ENCODE measurements at regions not wholly inside any gene's neighbourhood (a gene's known extent, or its start where the extent isn't known, plus 50 kb on each side); places are given as distances from the start of the nearest gene placed in this dataset.

GRCh38 chr11:113615098-113615497 lies 91.0 kb downstream of the TMPRSS5 start:
- DNase-seq (ENCODE audit: low read depth in 1 of 2, low spot score in 1 of 2) = no peak
- Histone ChIP-seq H3K4me3 (replicated peaks; ENCODE audit: insufficient read depth, low read length) (no peak overlapping the region), H3K27me3 (ENCODE audit: insufficient read depth, poor library complexity, severe bottlenecking) (no peaks in the 10 kb centered on the region), H3K27ac (replicated peaks) (no peak overlapping the region)
- TF ChIP-seq SPI1 (IDR thresholded peaks at IDR 0.05; ENCODE audit: borderline replicate concordance, low read depth) = no peak
- TF ChIP-seq, protein P1, sequence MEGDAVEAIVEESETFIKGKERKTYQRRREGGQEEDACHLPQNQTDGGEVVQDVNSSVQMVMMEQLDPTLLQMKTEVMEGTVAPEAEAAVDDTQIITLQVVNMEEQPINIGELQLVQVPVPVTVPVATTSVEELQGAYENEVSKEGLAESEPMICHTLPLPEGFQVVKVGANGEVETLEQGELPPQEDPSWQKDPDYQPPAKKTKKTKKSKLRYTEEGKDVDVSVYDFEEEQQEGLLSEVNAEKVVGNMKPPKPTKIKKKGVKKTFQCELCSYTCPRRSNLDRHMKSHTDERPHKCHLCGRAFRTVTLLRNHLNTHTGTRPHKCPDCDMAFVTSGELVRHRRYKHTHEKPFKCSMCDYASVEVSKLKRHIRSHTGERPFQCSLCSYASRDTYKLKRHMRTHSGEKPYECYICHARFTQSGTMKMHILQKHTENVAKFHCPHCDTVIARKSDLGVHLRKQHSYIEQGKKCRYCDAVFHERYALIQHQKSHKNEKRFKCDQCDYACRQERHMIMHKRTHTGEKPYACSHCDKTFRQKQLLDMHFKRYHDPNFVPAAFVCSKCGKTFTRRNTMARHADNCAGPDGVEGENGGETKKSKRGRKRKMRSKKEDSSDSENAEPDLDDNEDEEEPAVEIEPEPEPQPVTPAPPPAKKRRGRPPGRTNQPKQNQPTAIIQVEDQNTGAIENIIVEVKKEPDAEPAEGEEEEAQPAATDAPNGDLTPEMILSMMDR (IDR thresholded peaks at IDR 0.05; ENCODE audit: insufficient read depth, low read length) = no peak
- no peak for TF ChIP-seq POLR2AphosphoS5 (IDR thresholded peaks at IDR 0.05; ENCODE audit: low read depth)
- TF ChIP-seq, protein P2, sequence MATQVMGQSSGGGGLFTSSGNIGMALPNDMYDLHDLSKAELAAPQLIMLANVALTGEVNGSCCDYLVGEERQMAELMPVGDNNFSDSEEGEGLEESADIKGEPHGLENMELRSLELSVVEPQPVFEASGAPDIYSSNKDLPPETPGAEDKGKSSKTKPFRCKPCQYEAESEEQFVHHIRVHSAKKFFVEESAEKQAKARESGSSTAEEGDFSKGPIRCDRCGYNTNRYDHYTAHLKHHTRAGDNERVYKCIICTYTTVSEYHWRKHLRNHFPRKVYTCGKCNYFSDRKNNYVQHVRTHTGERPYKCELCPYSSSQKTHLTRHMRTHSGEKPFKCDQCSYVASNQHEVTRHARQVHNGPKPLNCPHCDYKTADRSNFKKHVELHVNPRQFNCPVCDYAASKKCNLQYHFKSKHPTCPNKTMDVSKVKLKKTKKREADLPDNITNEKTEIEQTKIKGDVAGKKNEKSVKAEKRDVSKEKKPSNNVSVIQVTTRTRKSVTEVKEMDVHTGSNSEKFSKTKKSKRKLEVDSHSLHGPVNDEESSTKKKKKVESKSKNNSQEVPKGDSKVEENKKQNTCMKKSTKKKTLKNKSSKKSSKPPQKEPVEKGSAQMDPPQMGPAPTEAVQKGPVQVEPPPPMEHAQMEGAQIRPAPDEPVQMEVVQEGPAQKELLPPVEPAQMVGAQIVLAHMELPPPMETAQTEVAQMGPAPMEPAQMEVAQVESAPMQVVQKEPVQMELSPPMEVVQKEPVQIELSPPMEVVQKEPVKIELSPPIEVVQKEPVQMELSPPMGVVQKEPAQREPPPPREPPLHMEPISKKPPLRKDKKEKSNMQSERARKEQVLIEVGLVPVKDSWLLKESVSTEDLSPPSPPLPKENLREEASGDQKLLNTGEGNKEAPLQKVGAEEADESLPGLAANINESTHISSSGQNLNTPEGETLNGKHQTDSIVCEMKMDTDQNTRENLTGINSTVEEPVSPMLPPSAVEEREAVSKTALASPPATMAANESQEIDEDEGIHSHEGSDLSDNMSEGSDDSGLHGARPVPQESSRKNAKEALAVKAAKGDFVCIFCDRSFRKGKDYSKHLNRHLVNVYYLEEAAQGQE (IDR thresholded peaks at IDR 0.05; ENCODE audit: insufficient replicate concordance, low read depth) = no peak
- no peak for TF ChIP-seq GABPA (IDR thresholded peaks at IDR 0.05; ENCODE audit: low read depth)

GRCh38 chr11:113614097-113614496 lies 92.0 kb downstream of the TMPRSS5 start:
- peak; percentile 74 for TF ChIP-seq SPI1 (IDR thresholded peaks at IDR 0.05; ENCODE audit: borderline replicate concordance, low read depth)
- TF ChIP-seq, protein P1 (IDR thresholded peaks at IDR 0.05; ENCODE audit: insufficient read depth, low read length) = no peak
- Histone ChIP-seq H3K4me3 (replicated peaks; ENCODE audit: insufficient read depth, low read length) (no peak overlapping the region), H3K27ac (replicated peaks) (peak overlapping the region; percentile 49), H3K27me3 (ENCODE audit: insufficient read depth, poor library complexity, severe bottlenecking) (no peaks in the 10 kb centered on the region)
- no peak for DNase-seq (ENCODE audit: low read depth in 1 of 2, low spot score in 1 of 2)

DNA sequence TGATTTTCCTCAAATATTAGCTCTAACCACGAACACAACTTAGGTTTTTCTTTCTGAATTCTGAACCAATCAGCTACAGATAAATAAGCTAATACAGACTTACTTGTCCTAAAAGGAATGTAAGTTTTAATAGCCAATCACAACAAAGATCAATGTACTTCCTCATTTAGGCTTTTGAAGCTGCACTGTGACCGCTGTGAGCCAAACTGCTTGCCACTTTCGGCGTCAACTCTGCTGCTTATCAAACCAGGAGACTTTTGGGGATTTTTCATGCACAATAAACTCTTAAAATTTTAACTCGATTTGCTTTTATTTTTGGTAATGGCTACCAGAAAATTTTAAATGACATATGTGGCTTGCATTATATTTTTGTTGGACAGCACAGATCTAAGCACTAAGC lies 92.5 kb downstream of the TMPRSS5 start:
- Histone ChIP-seq H3K27me3 (ENCODE audit: insufficient read depth, poor library complexity, severe bottlenecking) (no peaks in the 10 kb centered on the region), H3K27ac (replicated peaks) (peak overlapping the region; percentile 49), H3K4me3 (replicated peaks; ENCODE audit: insufficient read depth, low read length) (no peak overlapping the region)
- DNase-seq (ENCODE audit: low read depth in 1 of 2, low spot score in 1 of 2) = peak in 1 of 2 experiments; percentile 36
- TF ChIP-seq, protein P2 (IDR thresholded peaks at IDR 0.05; ENCODE audit: insufficient replicate concordance, low read depth) = no peak
- peak; percentile 52; the same call in 1 of the 2 replicates for TF ChIP-seq SPI1 (IDR thresholded peaks at IDR 0.05; ENCODE audit: borderline replicate concordance, low read depth)
- TF ChIP-seq, protein P1 (IDR thresholded peaks at IDR 0.05; ENCODE audit: insufficient read depth, low read length) = no peak
- no peak for TF ChIP-seq GABPA (IDR thresholded peaks at IDR 0.05; ENCODE audit: low read depth)
- TF ChIP-seq POLR2AphosphoS5 (IDR thresholded peaks at IDR 0.05; ENCODE audit: low read depth) = no peak

DNA sequence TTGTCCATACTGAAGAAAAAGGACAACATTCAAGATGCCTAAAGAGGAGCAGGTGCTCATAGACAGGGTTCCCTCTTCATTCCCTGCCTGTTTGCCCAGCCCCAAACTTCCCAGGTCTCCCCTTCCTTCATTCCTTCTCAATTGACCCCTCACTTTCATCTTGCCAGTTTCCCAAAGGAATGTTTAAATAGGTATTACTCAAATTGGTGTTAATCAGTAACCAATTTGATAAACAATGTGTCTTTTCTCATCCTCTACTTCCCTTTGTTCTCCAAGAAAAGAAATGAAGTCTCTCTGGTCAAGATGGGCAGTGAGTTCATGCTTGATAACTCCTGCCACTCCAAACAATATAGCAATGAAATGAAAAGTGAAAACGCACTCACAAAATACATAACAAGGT lies 101.9 kb downstream of the TMPRSS5 start:
- no peak overlapping the region for H3K27ac ChIP-seq (replicated peaks)
- H3K27me3 ChIP-seq (ENCODE audit: insufficient read depth, poor library complexity, severe bottlenecking) = no peaks in the 10 kb centered on the region
- TF ChIP-seq, protein P1 (IDR thresholded peaks at IDR 0.05; ENCODE audit: insufficient read depth, low read length) = no peak
- TF ChIP-seq GABPA (IDR thresholded peaks at IDR 0.05; ENCODE audit: low read depth) (no peak), SPI1 (IDR thresholded peaks at IDR 0.05; ENCODE audit: borderline replicate concordance, low read depth) (no peak), POLR2AphosphoS5 (IDR thresholded peaks at IDR 0.05; ENCODE audit: low read depth) (no peak)
- TF ChIP-seq, protein P2 (IDR thresholded peaks at IDR 0.05; ENCODE audit: insufficient replicate concordance, low read depth) = no peak
- no peak for DNase-seq (ENCODE audit: low read depth in 1 of 2, low spot score in 1 of 2)
- H3K4me3 ChIP-seq (replicated peaks; ENCODE audit: insufficient read depth, low read length) = no peak overlapping the region

Measured in HL-60 (cell line).